ENCODE measurements at regions not wholly inside any gene's neighbourhood (a gene's known extent, or its start where the extent isn't known, plus 50 kb on each side); places are given as distances from the start of the nearest gene placed in this dataset.

DNA sequence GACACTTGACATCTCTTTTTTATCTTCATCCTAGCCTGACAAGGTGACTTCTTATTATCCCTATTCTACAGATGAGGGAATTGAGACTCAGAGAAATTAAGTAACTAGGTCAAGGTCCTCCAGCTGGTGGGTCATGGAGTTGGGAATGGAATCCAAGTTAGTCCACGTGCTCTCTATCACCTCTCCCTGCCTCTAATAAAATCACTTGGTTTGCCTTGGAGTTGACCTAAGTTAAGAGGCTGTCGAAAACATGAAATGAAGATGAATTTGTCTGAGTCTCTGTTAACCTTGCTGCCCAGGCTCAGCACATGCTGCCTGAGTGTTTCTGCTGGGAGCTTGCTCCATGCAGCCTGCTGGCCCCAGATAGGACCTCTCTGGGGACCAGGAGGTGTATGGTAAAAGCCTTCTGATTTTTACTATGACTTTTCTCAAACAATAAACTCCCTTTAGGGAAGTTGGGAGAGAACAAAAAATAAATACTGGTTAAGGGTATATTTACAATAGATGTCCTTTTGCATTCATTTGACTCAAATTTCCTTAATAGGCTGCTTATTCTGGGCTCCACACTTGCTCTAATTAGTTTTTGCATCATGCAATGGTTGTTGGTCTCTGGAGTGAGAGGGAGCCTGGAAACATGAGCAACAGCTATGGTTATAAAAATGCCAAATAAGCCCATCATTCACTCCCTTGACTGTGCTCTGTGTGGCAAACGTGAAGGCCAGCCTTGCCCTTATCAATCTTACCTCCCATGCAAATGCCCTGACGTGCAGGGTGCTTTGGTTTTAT lies 61.6 kb upstream of the DHX15 start:
- TF ChIP-seq, protein P1, sequence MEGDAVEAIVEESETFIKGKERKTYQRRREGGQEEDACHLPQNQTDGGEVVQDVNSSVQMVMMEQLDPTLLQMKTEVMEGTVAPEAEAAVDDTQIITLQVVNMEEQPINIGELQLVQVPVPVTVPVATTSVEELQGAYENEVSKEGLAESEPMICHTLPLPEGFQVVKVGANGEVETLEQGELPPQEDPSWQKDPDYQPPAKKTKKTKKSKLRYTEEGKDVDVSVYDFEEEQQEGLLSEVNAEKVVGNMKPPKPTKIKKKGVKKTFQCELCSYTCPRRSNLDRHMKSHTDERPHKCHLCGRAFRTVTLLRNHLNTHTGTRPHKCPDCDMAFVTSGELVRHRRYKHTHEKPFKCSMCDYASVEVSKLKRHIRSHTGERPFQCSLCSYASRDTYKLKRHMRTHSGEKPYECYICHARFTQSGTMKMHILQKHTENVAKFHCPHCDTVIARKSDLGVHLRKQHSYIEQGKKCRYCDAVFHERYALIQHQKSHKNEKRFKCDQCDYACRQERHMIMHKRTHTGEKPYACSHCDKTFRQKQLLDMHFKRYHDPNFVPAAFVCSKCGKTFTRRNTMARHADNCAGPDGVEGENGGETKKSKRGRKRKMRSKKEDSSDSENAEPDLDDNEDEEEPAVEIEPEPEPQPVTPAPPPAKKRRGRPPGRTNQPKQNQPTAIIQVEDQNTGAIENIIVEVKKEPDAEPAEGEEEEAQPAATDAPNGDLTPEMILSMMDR (conservative IDR thresholded peaks at IDR 0.05 in 1 of 2, IDR thresholded peaks at IDR 0.05 in 1 of 2; ENCODE audit: low read depth in 1 of 2, low read length in 2 of 2) = no peak
- no peak for TF ChIP-seq EZH2 (IDR thresholded peaks at IDR 0.05; ENCODE audit: low read length, missing control alignments)
